ENCODE measurements at regions not wholly inside any gene's neighbourhood (a gene's known extent, or its start where the extent isn't known, plus 50 kb on each side); places are given as distances from the start of the nearest gene placed in this dataset.

DNA sequence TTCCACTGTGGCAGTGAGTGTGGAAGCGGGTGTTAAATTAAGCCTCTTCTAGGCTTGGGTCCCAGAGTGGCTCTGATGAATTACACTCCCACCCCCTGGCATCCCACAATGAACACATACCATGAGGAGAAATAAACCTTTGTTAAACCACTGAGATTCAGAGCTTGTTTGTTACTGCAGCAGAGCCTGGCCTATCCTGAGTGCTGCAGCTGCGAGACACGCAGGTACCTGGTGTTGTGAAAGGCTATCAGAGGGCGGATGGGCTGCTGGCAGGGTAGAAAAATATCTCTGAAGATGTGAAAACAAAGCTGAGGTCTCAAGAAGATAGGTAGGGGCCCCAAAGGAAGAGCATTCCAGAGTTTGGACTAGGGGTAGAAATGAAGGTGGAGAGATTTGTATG, 138.4 kb upstream of the STX18 start:
- TF ChIP-seq EZH2 (IDR thresholded peaks at IDR 0.05; ENCODE audit: insufficient read depth, poor library complexity, severe bottlenecking) (no peak), EZH2phosphoT487 (IDR thresholded peaks at IDR 0.05; ENCODE audit: insufficient read depth, low read depth) (no peak)

Measured in GM23248 (cell line).